ENCODE measurements at regions not wholly inside any gene's neighbourhood (a gene's known extent, or its start where the extent isn't known, plus 50 kb on each side); places are given as distances from the start of the nearest gene placed in this dataset.

DNA sequence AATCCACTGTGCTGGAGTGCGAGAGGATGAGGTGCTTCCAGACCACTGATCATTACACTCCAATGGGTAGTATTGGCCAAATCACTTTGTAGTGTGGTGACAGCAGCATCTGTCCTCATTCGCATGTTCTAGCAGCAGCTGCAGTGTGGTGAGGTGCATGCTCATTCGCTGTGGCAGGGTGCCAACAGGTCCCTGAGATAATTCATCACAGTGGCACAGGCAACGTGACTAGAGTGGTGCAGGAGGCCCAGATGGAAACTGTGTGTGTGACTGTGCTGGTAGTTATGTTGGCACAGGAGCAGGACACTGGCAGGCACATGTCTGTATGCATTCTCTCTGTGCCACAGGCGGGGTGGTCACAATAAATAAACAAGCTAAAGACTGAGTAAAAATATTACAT, 329.5 kb upstream of the SYT4 start:
- DNase-seq (ENCODE audit: low spot score) (no peak), ATAC-seq (ENCODE audit: insufficient number of reproducible peaks, low FRiP score, low read depth) (no peak)
- H3K4me1 ChIP-seq (ENCODE audit: control insufficient read depth in 1 of 2, low read depth in 2 of 2), result no peaks in the 10 kb centered on the region
- no peak overlapping the region for H3K27ac ChIP-seq
- peaks cover 15% of the 10 kb centered on the region for H3K9me3 ChIP-seq
- TF ChIP-seq, protein P1, sequence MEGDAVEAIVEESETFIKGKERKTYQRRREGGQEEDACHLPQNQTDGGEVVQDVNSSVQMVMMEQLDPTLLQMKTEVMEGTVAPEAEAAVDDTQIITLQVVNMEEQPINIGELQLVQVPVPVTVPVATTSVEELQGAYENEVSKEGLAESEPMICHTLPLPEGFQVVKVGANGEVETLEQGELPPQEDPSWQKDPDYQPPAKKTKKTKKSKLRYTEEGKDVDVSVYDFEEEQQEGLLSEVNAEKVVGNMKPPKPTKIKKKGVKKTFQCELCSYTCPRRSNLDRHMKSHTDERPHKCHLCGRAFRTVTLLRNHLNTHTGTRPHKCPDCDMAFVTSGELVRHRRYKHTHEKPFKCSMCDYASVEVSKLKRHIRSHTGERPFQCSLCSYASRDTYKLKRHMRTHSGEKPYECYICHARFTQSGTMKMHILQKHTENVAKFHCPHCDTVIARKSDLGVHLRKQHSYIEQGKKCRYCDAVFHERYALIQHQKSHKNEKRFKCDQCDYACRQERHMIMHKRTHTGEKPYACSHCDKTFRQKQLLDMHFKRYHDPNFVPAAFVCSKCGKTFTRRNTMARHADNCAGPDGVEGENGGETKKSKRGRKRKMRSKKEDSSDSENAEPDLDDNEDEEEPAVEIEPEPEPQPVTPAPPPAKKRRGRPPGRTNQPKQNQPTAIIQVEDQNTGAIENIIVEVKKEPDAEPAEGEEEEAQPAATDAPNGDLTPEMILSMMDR (IDR thresholded peaks at IDR 0.05), result no peak
- H3K36me3 ChIP-seq, result no peaks in the 10 kb centered on the region
- H3K27me3 ChIP-seq (replicated peaks; ENCODE audit: insufficient read depth), result no peaks in the 10 kb centered on the region
- H3K4me3 ChIP-seq, result no peak overlapping the region

DNA sequence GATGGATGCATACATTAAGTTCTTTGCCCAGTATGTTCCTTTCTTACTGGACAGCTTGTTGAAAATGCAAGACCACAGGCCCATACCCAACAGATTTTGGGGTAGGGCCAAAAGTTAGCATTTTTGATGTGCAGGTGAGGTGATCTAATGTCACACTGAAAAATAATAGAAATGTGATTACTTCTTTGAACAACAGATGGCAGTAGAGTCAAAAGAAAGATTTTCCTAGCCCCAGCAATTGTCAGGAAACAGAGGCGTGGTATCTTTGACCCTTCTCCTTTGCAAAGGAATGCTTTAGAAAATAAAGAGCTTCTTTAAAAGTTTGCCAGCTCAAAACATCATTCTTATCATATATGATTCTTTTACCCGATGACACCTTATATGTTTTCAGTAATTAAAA, 343.6 kb upstream of the SYT4 start:
- no peak for DNase-seq (ENCODE audit: low spot score)
- TF ChIP-seq, protein P1 (IDR thresholded peaks at IDR 0.05), result peak; percentile 36
- Histone ChIP-seq H3K4me1 (ENCODE audit: control insufficient read depth in 1 of 2, low read depth in 2 of 2) (no peaks in the 10 kb centered on the region), H3K9me3 (no peaks in the 10 kb centered on the region), H3K27me3 (replicated peaks; ENCODE audit: insufficient read depth) (no peaks in the 10 kb centered on the region), H3K4me3 (no peak overlapping the region), H3K27ac (no peak overlapping the region), H3K36me3 (no peaks in the 10 kb centered on the region)
- ATAC-seq (ENCODE audit: insufficient number of reproducible peaks, low FRiP score, low read depth), result no peak

DNA sequence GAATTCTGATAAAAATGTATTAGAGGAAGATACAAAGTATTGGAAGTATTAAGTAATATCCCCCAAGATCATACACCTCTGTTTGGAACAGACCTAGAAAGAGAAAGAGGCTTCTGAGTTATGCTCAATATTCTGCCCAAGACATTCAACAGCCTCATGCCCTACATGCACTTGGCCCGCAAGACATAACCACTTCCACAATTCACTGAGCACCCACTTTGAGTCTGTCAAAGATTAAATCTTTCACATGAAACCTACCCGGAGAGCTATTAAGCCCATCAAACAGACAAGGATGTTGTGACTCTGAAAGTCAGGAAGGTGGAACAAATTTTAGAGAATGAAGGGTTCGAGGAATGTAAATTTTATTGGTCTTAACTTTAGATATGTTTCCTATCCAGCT, 344.7 kb upstream of the SYT4 start:
- DNase-seq (ENCODE audit: low spot score), result no peak
- H3K4me3 ChIP-seq, result no peak overlapping the region
- no peaks in the 10 kb centered on the region for H3K9me3 ChIP-seq
- no peaks in the 10 kb centered on the region for H3K27me3 ChIP-seq (replicated peaks; ENCODE audit: insufficient read depth)
- no peaks in the 10 kb centered on the region for H3K36me3 ChIP-seq
- H3K4me1 ChIP-seq (ENCODE audit: control insufficient read depth in 1 of 2, low read depth in 2 of 2), result no peaks in the 10 kb centered on the region
- TF ChIP-seq, protein P1 (IDR thresholded peaks at IDR 0.05), result no peak
- no peak for ATAC-seq (ENCODE audit: insufficient number of reproducible peaks, low FRiP score, low read depth)
- no peak overlapping the region for H3K27ac ChIP-seq

DNA sequence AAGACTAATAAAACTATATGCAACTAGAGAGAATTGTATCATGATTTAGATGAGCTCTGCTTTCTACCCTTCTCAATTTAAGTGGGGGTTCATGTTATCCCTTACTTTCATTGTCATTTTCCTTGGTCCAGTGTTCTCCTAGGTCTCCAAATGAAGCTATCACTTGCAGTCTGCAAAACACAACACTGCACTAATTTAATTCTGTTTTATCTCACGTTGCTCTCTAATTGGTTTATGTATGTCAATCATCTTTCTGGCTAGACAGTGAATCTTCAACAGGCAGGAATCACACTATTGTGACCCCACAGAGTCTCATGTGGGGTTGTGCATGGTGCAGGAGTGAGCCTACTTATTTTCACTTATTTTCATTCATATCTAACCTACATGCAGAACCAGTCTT, 348.3 kb upstream of the SYT4 start:
- Histone ChIP-seq H3K4me3 (no peak overlapping the region), H3K4me1 (ENCODE audit: control insufficient read depth in 1 of 2, low read depth in 2 of 2) (no peaks in the 10 kb centered on the region), H3K9me3 (no peaks in the 10 kb centered on the region), H3K27ac (no peak overlapping the region), H3K27me3 (replicated peaks; ENCODE audit: insufficient read depth) (no peaks in the 10 kb centered on the region), H3K36me3 (no peaks in the 10 kb centered on the region)
- DNase-seq (ENCODE audit: low spot score) (no peak), ATAC-seq (ENCODE audit: insufficient number of reproducible peaks, low FRiP score, low read depth) (no peak)
- TF ChIP-seq, protein P1 (IDR thresholded peaks at IDR 0.05), result no peak

DNA sequence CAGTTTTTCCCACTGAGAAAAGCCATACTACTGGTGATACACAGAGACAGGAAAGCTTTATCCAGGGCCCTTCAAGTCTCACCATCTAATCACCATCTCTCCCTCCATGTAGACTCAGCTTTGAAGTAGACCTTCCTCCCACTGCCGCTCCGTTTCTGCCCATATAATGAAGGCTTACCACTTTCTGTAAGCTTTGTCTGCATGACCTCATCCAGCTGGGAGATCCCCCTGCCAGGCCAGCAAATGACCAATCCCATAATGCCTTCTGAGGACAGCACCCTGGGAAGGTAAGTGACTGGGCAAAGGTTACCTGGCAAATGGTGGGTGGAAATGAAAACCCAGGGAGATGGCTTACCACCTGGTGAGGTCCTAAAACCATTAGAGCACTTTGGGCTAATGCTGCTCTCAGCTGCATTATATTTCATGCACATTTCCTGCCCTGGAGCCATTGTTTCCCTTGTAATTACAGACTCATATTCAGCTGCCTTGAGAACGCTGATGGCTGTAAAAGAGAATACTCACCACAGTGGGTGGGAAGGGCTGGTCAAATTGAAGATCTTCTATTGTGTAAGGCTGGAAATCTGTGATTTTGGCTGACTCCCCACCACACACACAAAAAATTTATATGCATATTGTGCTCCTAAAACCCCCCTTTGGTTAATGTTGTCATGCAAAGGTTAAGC, 350.7 kb upstream of the SYT4 start:
- DNase-seq (ENCODE audit: low spot score) (no peak), ATAC-seq (ENCODE audit: insufficient number of reproducible peaks, low FRiP score, low read depth) (no peak)
- TF ChIP-seq, protein P1 (IDR thresholded peaks at IDR 0.05), result no peak
- no peak overlapping the region for H3K27ac ChIP-seq
- H3K27me3 ChIP-seq (replicated peaks; ENCODE audit: insufficient read depth), result no peaks in the 10 kb centered on the region
- no peaks in the 10 kb centered on the region for H3K4me1 ChIP-seq (ENCODE audit: control insufficient read depth in 1 of 2, low read depth in 2 of 2)
- no peak overlapping the region for H3K4me3 ChIP-seq
- no peaks in the 10 kb centered on the region for H3K36me3 ChIP-seq
- no peaks in the 10 kb centered on the region for H3K9me3 ChIP-seq

Data from thoracic aorta (tissue), 2 donors.